NCI-H128 (cell line): ENCODE measurements at regions not wholly inside any gene's neighbourhood (a gene's known extent, or its start where the extent isn't known, plus 50 kb on each side); places are given as distances from the start of the nearest gene placed in this dataset.

Experiments
- DNase-seq: peaks from one replicate; lab custom pipeline; 2025; ENCODE audit not compliant: unreplicated experiment; lab: John Stamatoyannopoulos, UW

DNA sequence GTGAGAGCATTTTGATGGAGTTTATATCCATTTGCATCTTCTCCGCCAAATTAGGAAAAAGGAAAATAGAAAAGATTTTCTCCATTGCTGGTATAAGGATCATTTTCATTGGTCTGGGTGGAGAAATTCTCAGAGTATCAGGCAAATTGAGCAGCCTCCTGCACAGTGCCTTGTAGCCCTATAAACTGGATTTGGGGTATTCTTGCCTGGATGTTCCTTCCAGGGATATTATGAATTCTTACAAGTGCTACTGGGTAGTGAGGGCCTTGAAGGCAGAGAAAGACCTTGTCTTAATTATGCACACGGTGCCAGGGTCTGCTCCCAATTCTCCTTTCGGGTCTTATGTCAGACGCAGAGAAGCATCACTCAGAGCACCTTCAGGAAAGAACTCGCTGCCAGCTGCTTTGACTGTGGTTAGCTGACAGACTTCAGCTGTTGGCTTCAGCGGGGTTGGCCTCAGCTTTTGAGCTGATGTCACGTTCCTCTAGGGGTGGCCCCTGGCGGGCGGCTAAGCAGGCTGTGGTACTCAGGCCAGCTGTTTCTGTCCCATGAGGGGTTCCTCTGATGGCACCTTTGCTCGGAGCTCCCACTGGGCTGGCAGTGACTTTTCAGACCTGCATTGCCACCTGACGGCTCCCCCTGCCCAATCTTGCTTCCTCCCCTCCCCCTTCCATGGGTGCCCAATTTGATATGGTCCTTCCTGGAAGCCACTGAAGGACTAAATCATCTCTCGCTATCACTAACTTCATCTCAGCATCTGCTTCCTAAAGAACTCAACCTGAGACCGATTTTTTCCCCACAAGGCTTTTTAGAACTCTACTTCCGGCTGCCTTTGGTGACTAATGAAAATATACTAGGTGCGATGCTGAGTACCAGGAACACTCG is 519.5 kb downstream of the BCOR start:
- DNase-seq: no peak

- no peak for DNase-seq
Measured at GRCh38 chrX:39580043-39580442, 517.7 kb downstream of the BCOR start.

- no peak for DNase-seq
Measured at GRCh38 chrX:39581411-39581810, 516.3 kb downstream of the BCOR start.

DNA sequence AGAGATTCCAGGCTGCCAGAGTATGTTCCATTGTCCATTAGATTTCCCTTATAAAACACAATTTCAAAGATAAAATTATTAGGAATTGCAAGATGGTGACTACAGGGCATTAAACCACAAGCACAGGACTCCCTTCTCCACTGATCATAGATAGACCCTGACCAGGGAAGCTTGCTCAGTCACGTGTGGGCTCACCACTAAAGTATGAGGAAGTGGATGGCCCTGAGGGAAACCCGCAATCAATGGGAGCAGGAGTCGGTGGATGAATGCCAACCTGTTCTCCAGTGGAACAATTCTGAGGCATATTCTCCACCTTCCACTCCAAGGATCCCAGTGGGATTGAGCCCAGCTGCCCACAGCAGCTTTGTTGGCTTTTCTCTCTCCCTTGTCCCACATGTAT is 515.7 kb downstream of the BCOR start:
- DNase-seq: no peak

GRCh38 chrX:39582976-39583375 is 514.8 kb downstream of the BCOR start:
- DNase-seq: no peak

GRCh38 chrX:39585808-39586207 is 511.9 kb downstream of the BCOR start:
- no peak for DNase-seq

- no peak for DNase-seq
Measured at GRCh38 chrX:39586359-39586758, 511.4 kb downstream of the BCOR start.

GRCh38 chrX:39591099-39591498 is 506.7 kb downstream of the BCOR start:
- no peak for DNase-seq

DNA sequence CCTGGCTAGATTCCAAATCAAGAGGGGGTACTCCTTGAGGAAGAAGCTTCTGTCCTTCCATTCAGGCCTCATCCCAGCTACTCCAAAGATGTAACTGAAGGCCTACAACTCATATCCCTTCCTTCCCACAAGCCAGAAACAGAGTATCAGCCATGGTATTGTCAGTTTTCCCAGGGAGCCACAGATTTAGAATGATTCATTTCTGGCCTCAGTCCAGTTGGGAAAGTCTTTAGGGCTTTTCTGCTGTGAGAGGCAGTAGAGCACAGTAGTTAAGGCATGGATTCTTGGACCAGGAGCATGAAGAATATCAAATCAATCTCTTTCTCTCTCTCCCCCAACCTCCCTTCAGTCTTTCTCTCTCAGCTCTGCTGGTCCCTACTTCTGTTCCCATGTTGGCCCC is 505.0 kb downstream of the BCOR start:
- no peak for DNase-seq

DNA sequence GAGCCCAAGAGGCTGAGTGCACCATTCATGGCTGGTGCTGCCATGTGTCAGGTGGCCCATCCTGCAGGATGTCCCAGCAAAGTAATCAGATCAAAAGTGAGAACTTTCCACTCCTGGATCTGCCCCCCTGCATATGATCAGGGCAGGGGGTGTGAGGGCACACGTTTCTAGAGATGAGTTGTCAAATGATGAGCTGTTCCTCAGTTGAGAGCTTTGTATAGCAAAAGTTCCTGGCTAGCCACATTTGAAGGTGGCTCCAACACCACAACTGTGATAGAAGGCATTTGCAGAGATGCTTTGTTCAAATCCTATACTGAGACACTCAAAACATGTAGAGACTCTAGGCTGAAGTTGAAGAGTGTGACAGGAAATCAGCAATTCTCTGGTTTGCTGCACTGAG is 501.8 kb downstream of the BCOR start:
- no peak for DNase-seq

GRCh38 chrX:39596437-39596836 is 501.3 kb downstream of the BCOR start:
- no peak for DNase-seq

DNA sequence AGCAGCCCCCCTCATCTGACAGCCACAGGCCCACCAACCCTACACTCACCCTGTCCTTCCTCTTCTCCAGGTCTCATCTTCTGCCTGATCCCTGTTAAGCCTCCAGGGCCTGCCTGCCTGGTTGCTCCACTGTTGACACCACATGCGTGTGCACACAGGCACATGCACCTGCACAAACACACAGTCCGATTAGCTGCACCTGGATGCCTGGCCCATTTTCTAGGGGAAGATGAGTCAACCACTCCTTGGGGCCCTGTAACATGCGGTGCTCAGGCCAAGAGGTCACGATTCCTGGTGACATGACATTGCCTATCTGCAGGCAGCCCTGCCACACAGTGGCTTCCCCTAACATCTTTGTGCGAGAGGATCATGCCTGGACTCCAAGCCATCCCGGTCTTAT is 498.4 kb downstream of the BCOR start:
- no peak for DNase-seq

DNA sequence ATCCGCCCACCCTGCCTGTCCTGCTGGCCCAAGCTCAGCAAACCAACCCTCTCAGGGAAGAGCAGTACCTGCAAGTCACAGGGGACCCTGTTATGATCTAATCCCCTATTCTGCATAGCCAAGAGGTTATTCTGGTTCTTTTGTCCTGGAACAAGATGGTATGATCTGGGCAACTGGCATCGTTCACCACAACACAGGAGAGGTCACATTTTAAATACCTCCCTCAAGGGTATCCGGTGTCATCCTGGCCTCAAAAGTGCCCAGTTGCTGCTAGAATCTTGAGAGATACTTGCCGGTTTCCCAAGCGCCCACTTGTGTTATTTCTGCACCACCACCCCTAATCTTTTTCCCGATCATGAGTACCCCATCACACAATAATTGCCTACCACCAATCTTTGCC is 497.5 kb downstream of the BCOR start:
- DNase-seq: no peak

- no peak for DNase-seq
Measured at GRCh38 chrX:39601231-39602177, 496.3 kb downstream of the BCOR start.

GRCh38 chrX:39602195-39602594 is 495.6 kb downstream of the BCOR start:
- no peak for DNase-seq

- DNase-seq: no peak
Measured at GRCh38 chrX:39603230-39603629, 494.5 kb downstream of the BCOR start.

DNA sequence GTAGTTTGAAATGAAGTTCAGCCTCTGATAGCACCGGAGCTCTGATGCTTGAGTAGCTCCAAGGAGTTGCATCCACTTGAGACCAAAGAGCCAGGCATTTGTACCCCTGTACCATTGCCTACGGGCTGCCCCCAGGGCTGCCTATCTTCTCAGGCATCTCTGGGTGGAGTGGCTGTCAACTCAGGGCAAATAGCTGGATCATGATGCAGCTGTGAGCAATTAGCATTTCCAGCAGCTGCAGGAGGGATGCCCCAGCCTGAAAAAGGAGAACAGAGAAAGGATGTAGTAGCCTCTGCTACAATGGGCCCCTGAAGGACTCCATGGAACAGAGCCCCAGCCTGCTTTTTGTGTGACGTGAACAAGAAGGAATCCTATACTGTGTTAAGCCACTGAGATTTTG is 492.6 kb downstream of the BCOR start:
- DNase-seq: no peak

GRCh38 chrX:39605866-39606265 is 491.9 kb downstream of the BCOR start:
- no peak for DNase-seq

- DNase-seq: no peak
Measured at GRCh38 chrX:39609941-39610340, 487.8 kb downstream of the BCOR start.

- no peak for DNase-seq
Measured at GRCh38 chrX:39611468-39611867, 486.3 kb downstream of the BCOR start.

- DNase-seq: peak; percentile 60
Measured at GRCh38 chrX:39613482-39613995, 484.2 kb downstream of the BCOR start.
